Neural progenitor cell (in vitro differentiated cells): ENCODE measurements at regions not wholly inside any gene's neighbourhood (a gene's known extent, or its start where the extent isn't known, plus 50 kb on each side); places are given as distances from the start of the nearest gene placed in this dataset.

Experiments used
- DNase-seq: peaks from one replicate; pipeline ENCODE4 v3.0.0-alpha.2; 2016; ENCODE audit warnings: low spot score
- H2AFZ ChIP-seq: fragments of 200-600 bp; sonication (generic); replicated peaks from 2 replicates; pipeline ENCODE4 v1.6.1; 2016; ENCODE audit warnings: antibody characterized with exemption
- H3F3A ChIP-seq: fragments of 200-600 bp; sonication (generic); 2 replicates; pipeline ENCODE4 v1.6.1; 2016; ENCODE audit warnings: antibody characterized with exemption, low read depth
- H3K27ac ChIP-seq: fragments of 200-600 bp; sonication (generic); 2 replicates; pipeline ENCODE4 v1.5.1; 2016; ENCODE audit warnings: mild to moderate bottlenecking
- H3K27me3 ChIP-seq: fragments of 200-600 bp; sonication (generic); 2 replicates; pipeline ENCODE4 v1.6.1; 2016; ENCODE audit warnings: mild to moderate bottlenecking, moderate library complexity
- H3K36me3 ChIP-seq: fragments of 200-600 bp; sonication (generic); 2 replicates; pipeline ENCODE4 v1.5.1; 2016
- H3K4me1 ChIP-seq: fragments of 200-600 bp; sonication (generic); 2 replicates; pipeline ENCODE4 v1.6.1; 2016; ENCODE audit warnings: mixed run types
- H3K4me2 ChIP-seq: fragments of 200-600 bp; sonication (generic); 2 replicates; pipeline ENCODE4 v1.6.1; 2016
- H3K4me3 ChIP-seq: fragments of 200-600 bp; sonication (generic); 2 replicates; pipeline ENCODE4 v1.5.1; 2016
- H3K79me2 ChIP-seq: fragments of 200-600 bp; sonication (generic); 2 replicates; pipeline ENCODE4 v1.6.1; 2016; ENCODE audit warnings: low read depth
- H3K9ac ChIP-seq: fragments of 200-600 bp; sonication (generic); 2 replicates; pipeline ENCODE4 v1.6.1; 2016
- H3K9me3 ChIP-seq: fragments of 200-600 bp; sonication (generic); 2 replicates; pipeline ENCODE4 v1.5.1; 2016; ENCODE audit warnings: low read depth
- H4K20me1 ChIP-seq: fragments of 200-600 bp; sonication (generic); 2 replicates; pipeline ENCODE4 v1.6.1; 2016; ENCODE audit warnings: low read depth
- H3K27ac Mint-ChIP-seq: 3 replicates; pipeline ENCODE4 v1.8.0; 2021; ENCODE audit warnings: mixed read lengths
- H3K27me3 Mint-ChIP-seq: 2 replicates; pipeline ENCODE4 v1.8.0; 2022; ENCODE audit warnings: low read depth, mild to moderate bottlenecking, inconsistent platforms, moderate library complexity, mixed read lengths; ENCODE audit not compliant: insufficient read depth
- H3K36me3 Mint-ChIP-seq: 3 replicates; pipeline ENCODE4 v1.8.0; 2021; ENCODE audit warnings: mixed read lengths
- H3K4me1 Mint-ChIP-seq: 3 replicates; pipeline ENCODE4 v1.8.0; 2021; ENCODE audit warnings: mixed read lengths
- H3K4me3 Mint-ChIP-seq: 3 replicates; pipeline ENCODE4 v1.8.0; 2021; ENCODE audit warnings: mild to moderate bottlenecking, moderate library complexity, mixed read lengths
- H3K9me3 Mint-ChIP-seq: 3 replicates; pipeline ENCODE4 v1.8.0; 2020; ENCODE audit warnings: mixed read lengths
- EZH2 ChIP-seq: fragments of 200-600 bp; sonication (generic); IDR thresholded peaks from 2 replicates; pipeline ENCODE4 v1.6.1; 2017; ENCODE audit warnings: antibody characterized with exemption, mild to moderate bottlenecking, moderate library complexity
- EZH2phosphoT487 ChIP-seq: fragments of 200-600 bp; sonication (generic); IDR thresholded peaks from 2 replicates; pipeline ENCODE4 v1.6.1; 2017; ENCODE audit warnings: antibody characterized with exemption
- TF ChIP-seq, protein P1 (sequence below): fragments of 200-600 bp; sonication (generic); IDR thresholded peaks from 2 replicates; pipeline ENCODE4 v1.5.1; 2017; ENCODE audit warnings: antibody characterized with exemption, mild to moderate bottlenecking

DNA sequence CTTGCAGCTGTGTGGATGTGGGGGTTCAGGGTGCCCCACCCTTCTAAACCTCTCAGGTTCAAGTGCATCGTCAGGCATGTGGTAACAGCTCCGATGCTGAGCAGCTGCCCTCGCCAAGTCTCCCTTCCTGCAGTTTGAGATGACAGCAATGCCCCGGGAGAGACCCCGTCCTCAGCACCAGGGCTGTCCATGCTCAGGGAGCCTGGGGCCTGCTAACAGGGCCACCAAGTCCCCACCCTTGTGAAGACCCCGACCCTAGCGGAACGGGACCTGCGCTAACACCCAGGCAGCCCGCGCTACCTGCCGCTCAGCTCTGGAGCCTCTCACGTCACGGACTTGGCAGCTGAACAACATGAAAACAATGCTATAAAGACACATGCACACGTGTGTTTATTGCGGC lies 159.2 kb upstream of the C1orf174 start:
- no peak for TF ChIP-seq EZH2
- TF ChIP-seq, protein P1, sequence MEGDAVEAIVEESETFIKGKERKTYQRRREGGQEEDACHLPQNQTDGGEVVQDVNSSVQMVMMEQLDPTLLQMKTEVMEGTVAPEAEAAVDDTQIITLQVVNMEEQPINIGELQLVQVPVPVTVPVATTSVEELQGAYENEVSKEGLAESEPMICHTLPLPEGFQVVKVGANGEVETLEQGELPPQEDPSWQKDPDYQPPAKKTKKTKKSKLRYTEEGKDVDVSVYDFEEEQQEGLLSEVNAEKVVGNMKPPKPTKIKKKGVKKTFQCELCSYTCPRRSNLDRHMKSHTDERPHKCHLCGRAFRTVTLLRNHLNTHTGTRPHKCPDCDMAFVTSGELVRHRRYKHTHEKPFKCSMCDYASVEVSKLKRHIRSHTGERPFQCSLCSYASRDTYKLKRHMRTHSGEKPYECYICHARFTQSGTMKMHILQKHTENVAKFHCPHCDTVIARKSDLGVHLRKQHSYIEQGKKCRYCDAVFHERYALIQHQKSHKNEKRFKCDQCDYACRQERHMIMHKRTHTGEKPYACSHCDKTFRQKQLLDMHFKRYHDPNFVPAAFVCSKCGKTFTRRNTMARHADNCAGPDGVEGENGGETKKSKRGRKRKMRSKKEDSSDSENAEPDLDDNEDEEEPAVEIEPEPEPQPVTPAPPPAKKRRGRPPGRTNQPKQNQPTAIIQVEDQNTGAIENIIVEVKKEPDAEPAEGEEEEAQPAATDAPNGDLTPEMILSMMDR = no peak
- no peak for TF ChIP-seq EZH2phosphoT487
- no peaks in the 10 kb centered on the region for H3K79me2 ChIP-seq
- Mint-ChIP-seq H3K4me1 (no peaks in the 10 kb centered on the region), H3K4me3 (no peak overlapping the region), H3K9me3 (no peaks in the 10 kb centered on the region), H3K27ac (no peak overlapping the region), H3K36me3 (no peaks in the 10 kb centered on the region), H3K27me3 (no peaks in the 10 kb centered on the region)
- no peaks in the 10 kb centered on the region for H3K36me3 ChIP-seq
- no peaks in the 10 kb centered on the region for H4K20me1 ChIP-seq
- H3K4me1 ChIP-seq = no peaks in the 10 kb centered on the region
- no peak overlapping the region for H3K27ac ChIP-seq
- H3K4me3 ChIP-seq = no peak overlapping the region
- no peak overlapping the region for H3K9ac ChIP-seq
- H3K9me3 ChIP-seq = no peaks in the 10 kb centered on the region
- no peak overlapping the region for H2AFZ ChIP-seq
- no peaks in the 10 kb centered on the region for H3K27me3 ChIP-seq
- H3F3A ChIP-seq = peaks cover 2% of the 10 kb centered on the region
- H3K4me2 ChIP-seq = no peak overlapping the region
- no peak for DNase-seq

- H3F3A ChIP-seq = peaks cover 15% of the 10 kb centered on the region
- no peak overlapping the region for H3K9ac ChIP-seq
- no peak overlapping the region for H3K27ac ChIP-seq
- Mint-ChIP-seq H3K27me3 (no peaks in the 10 kb centered on the region), H3K4me3 (no peak overlapping the region), H3K27ac (no peak overlapping the region), H3K4me1 (no peaks in the 10 kb centered on the region), H3K9me3 (no peaks in the 10 kb centered on the region), H3K36me3 (no peaks in the 10 kb centered on the region)
- no peaks in the 10 kb centered on the region for H3K9me3 ChIP-seq
- TF ChIP-seq, protein P1 = no peak
- TF ChIP-seq EZH2 (no peak), EZH2phosphoT487 (no peak)
- H3K4me2 ChIP-seq = no peak overlapping the region
- H2AFZ ChIP-seq = no peak overlapping the region
- no peak for DNase-seq
- H3K79me2 ChIP-seq = no peaks in the 10 kb centered on the region
- H3K27me3 ChIP-seq = no peaks in the 10 kb centered on the region
- no peaks in the 10 kb centered on the region for H4K20me1 ChIP-seq
- no peaks in the 10 kb centered on the region for H3K36me3 ChIP-seq
- no peak overlapping the region for H3K4me3 ChIP-seq
- H3K4me1 ChIP-seq = no peaks in the 10 kb centered on the region
Measured at GRCh38 chr1:4060850-4061249, 160.8 kb upstream of the C1orf174 start.

DNA sequence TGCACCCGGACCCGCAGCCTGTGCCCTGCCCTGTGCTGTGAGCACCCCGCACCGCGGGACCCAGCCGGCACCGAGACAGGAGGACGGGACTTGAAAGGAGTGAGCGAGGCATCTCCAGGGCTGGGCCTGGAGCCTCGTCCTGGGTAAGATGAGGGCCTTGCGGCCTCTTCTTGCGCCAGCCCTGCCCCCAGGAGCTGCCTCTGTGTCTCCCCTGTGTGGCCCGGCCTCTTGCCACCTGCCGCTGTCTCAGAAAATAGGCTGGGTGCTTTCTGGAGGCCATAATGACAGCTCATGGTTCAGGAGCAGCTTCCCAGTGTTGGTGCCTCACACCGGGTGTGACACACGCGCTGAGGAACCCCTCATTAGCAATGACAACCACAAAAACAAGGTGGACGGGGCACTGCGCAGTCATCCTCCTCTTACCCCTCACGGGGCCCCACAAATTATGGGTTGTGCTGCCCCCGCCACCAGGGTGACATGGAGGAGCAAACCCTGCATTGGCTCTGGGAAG lies 161.5 kb upstream of the C1orf174 start:
- peaks cover 23% of the 10 kb centered on the region for H3F3A ChIP-seq
- Mint-ChIP-seq H3K27ac (no peak overlapping the region), H3K4me1 (no peaks in the 10 kb centered on the region), H3K4me3 (no peak overlapping the region), H3K36me3 (no peaks in the 10 kb centered on the region), H3K9me3 (no peaks in the 10 kb centered on the region), H3K27me3 (no peaks in the 10 kb centered on the region)
- no peaks in the 10 kb centered on the region for H3K4me1 ChIP-seq
- no peak overlapping the region for H3K27ac ChIP-seq
- H2AFZ ChIP-seq = no peak overlapping the region
- H4K20me1 ChIP-seq = no peaks in the 10 kb centered on the region
- H3K36me3 ChIP-seq = no peaks in the 10 kb centered on the region
- no peak overlapping the region for H3K9ac ChIP-seq
- no peaks in the 10 kb centered on the region for H3K27me3 ChIP-seq
- no peaks in the 10 kb centered on the region for H3K79me2 ChIP-seq
- no peak overlapping the region for H3K4me3 ChIP-seq
- DNase-seq = no peak
- no peak overlapping the region for H3K4me2 ChIP-seq
- H3K9me3 ChIP-seq = no peaks in the 10 kb centered on the region
- TF ChIP-seq EZH2phosphoT487 (no peak), EZH2 (no peak)
- TF ChIP-seq, protein P1 = no peak
